WTC11 (cell line): ENCODE measurements at regions not wholly inside any gene's neighbourhood (a gene's known extent, or its start where the extent isn't known, plus 50 kb on each side); places are given as distances from the start of the nearest gene placed in this dataset.

Source experiments
- CBFB ChIP-seq: sonication (generic); formaldehyde crosslinking; IDR thresholded peaks from 2 replicates; pipeline ENCODE4 v1.8.1; 2022; ENCODE audit warnings: mild to moderate bottlenecking, low read depth, missing genetic modification reagents
- CTCF ChIP-seq: fragments of 200-600 bp; IDR thresholded peaks from 2 replicates; pipeline ENCODE4 v1.8.0; 2022; ENCODE audit warnings: antibody characterized with exemption
- ETV6 ChIP-seq: sonication (generic); formaldehyde crosslinking; IDR thresholded peaks from 2 replicates; pipeline ENCODE4 v1.8.1; 2022; ENCODE audit warnings: mild to moderate bottlenecking, missing genetic modification reagents
- GTF2I ChIP-seq: fragments of 250-450 bp; sonication (Bioruptor Pico); conservative IDR thresholded peaks from 2 replicates; pipeline ENCODE4 v1.4.0; 2021; ENCODE audit warnings: mild to moderate bottlenecking
- HMGXB4 ChIP-seq: sonication (generic); formaldehyde crosslinking; IDR thresholded peaks from 2 replicates; pipeline ENCODE4 v1.8.1; 2023; ENCODE audit warnings: mild to moderate bottlenecking, moderate library complexity, missing genetic modification reagents
- IRF1 ChIP-seq: sonication (generic); formaldehyde crosslinking; IDR thresholded peaks from 2 replicates; pipeline ENCODE4 v1.8.0; 2023; ENCODE audit warnings: missing genetic modification reagents
- MAX ChIP-seq: sonication (generic); formaldehyde crosslinking; IDR thresholded peaks from 2 replicates; pipeline ENCODE4 v1.8.0; 2022; ENCODE audit warnings: mild to moderate bottlenecking, missing genetic modification reagents
- MLX ChIP-seq: sonication (generic); formaldehyde crosslinking; IDR thresholded peaks from 2 replicates; pipeline ENCODE4 v1.8.1; 2023; ENCODE audit warnings: mild to moderate bottlenecking, missing genetic modification reagents, moderate library complexity
- TEAD4 ChIP-seq: sonication (generic); formaldehyde crosslinking; IDR thresholded peaks from 2 replicates; pipeline ENCODE4 v1.8.0; 2022; ENCODE audit warnings: mild to moderate bottlenecking, missing genetic modification reagents
- USF2 ChIP-seq: sonication (generic); formaldehyde crosslinking; IDR thresholded peaks from 2 replicates; pipeline ENCODE4 v1.8.1; 2023; ENCODE audit warnings: mild to moderate bottlenecking, missing genetic modification reagents, moderate library complexity
- ZBTB21 ChIP-seq: sonication (generic); formaldehyde crosslinking; IDR thresholded peaks from 2 replicates; pipeline ENCODE4 v1.8.1; 2023; ENCODE audit warnings: mild to moderate bottlenecking, missing genetic modification reagents, borderline replicate concordance
- ZNF416 ChIP-seq: fragments of 250-450 bp; sonication (Bioruptor Pico); IDR thresholded peaks from 2 replicates; pipeline ENCODE4 v1.9.0; 2021; ENCODE audit warnings: mild to moderate bottlenecking, inconsistent platforms

- TF ChIP-seq CTCF (no peak), ZNF416 (CRISPR knock-in tag) (no peak), ZBTB21 (CRISPR knock-in tag) (no peak), CBFB (CRISPR knock-in tag) (no peak), TEAD4 (CRISPR knock-in tag) (no peak), USF2 (CRISPR knock-in tag) (no peak), HMGXB4 (CRISPR knock-in tag) (no peak), MAX (CRISPR knock-in tag) (no peak), IRF1 (CRISPR knock-in tag) (no peak), ETV6 (CRISPR knock-in tag) (no peak), GTF2I (no peak), MLX (CRISPR knock-in tag) (no peak)
Measured at GRCh38 chr9:71524996-71525580, 243.2 kb downstream of the CEMIP2 start.
